ENCODE measurements at regions not wholly inside any gene's neighbourhood (a gene's known extent, or its start where the extent isn't known, plus 50 kb on each side); places are given as distances from the start of the nearest gene placed in this dataset.

DNA sequence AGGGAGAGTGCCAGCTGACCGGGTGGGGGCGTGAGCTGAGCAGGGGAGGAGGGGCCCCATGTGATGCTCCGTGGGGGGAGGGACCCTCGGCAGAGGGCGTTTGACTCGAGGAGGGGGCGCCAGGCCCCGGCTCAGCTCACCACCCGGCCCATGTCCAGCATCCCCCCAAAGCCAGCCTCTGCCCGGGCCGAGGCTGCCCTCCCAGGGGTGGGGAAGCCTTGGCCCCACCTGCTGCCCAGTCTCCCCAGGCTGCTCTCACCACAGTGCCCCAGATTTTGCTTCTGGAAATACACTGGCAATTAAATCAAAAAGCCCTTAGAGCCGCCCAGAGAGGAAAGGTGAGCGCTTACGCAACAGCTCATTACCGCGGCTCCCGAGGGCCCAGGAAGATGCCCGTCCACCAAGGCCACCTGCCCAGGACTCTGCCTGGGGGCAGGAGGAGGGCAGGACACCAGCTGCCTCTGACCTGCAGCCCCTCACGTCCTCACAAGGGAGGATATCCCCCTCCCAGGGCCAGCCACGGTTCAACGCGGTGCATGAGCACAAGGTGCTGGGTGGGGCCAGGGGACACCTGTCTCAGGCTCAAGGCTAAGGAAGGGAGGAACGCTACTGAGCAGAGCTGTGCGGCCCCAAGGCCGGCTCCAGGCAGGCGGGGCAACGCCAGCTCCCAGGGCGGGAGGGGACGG, 70.0 kb upstream of the INPP5A start:
- DNase-seq (ENCODE audit: low read depth) = no peak

- no peak for DNase-seq (ENCODE audit: low read depth)
Observed at GRCh38 chr10:132468216-132468615, 69.4 kb upstream of the INPP5A start.

- DNase-seq (ENCODE audit: low read depth) = no peak
Observed at GRCh38 chr10:132468651-132469050, 68.9 kb upstream of the INPP5A start.

DNA sequence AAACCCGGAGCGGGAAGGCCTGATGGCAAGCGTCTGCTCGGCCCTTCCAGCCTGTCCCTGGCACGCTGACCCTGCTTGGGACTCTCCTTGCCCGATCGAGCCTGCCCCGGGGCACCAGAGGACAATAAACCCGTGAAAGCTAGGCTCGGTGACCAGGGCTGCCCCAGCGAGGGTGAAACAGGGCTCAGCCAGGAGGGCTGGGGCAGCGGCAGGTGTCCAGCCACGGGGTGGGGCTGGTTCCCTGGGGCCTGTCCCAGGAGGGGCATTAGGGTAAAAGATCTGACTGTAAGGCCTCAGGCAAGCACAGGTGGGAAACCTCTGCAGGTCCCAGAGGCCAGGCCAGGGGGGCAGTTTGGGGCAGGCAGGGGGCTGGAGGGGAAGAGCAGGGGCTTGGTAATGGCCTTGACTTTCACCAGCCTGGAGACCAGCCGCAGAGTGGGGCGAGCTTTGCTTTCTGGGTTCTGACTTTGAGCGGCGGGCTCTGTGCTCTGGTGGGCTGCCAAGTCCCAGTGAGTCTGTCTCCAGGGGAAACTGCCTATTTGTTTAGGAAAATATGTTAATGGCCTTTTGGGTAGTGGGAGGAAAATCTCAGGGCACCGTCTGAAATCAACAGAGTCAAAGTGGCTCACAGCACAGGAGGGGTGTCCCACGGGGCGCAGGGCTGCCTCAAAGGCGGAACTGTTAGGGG, 68.2 kb upstream of the INPP5A start:
- no peak for DNase-seq (ENCODE audit: low read depth)

DNA sequence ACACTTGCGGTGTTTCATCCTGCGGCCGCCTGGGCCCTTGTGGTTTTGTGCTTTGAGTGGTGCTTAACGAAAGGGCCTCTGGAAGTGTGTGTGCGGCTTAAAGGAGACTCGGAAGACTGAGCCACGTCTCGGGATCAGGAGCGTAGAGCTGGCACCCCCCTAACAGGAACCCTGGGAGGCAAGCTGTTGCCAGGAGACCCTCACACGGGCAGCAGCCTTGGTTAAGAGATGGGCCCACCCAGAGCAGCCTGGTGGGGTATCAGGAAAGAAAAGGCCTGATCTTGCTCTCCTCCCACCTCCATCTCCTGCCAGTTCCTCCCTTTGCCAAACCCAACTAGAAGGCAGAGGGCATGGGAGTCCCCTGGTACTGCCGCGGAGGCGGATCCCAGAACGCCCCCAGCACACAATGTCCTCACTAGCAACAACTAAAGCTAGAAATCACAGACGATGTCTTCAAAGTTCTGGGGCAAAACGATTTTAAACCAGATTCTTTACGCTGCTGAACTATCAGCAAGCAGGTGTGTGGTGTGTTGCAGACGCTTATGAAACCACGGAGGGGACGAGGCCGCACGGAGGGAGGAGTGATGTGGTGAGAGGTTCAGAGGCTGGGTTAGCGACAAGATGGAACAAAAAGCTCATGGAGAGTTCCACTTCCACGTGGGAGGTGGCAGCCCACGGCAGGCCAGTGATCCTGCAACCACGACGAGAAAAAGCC, 67.0 kb upstream of the INPP5A start:
- DNase-seq (ENCODE audit: low read depth) = no peak

DNA sequence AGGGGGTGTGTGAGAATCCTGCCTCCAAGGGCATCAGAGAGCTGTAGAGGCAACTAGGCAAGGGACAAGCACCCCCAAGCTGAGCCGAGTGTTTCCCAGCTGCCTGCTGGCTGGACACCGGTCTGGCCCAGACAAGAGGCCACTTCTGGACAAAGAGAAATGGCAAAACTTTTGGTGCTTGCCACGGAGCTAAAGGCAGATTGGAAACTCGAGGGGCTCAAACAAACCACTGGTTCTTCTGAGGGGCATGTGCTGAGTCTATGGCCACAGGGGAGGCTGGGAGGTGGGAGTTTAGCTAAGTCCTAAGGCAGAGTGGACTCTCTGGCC, 66.5 kb upstream of the INPP5A start:
- DNase-seq (ENCODE audit: low read depth) = no peak

DNA sequence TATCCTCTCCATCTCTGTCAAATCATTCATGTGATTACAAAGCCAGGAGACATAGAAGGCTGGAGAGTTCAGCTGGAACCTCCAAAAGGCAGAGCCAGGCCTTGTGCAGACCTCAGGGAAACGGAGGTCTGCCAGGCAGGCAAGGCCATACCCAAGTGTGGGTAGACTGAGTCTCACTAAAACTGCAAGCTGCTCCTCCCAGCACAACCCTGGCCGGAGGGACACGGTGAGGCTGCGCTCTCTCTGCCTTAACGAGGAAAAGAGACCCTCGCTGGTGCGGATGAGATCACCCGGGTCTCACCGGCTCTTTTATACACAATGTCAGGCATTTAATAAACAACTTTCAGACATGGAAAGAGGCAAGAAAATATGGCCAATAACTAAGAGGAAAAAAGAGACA, 66.1 kb upstream of the INPP5A start:
- no peak for DNase-seq (ENCODE audit: low read depth)

DNA sequence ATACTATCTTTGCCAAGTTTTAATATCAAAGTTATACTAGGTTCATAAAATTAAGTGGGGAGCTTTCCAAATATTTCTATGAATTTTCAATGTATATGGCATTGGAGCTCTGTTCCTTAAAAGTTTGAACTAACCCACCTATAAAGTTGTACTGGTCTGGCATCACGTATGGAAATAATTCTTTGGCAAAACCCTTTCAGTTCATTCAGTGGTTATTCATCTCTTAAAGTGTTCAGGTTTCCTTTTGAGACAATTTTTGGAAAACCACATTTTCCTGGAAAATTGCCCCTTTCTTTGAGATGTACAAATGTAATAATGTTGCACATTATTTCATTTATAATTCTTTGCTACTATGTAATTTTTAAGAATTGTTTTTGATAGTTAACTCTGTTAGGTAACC, 62.5 kb upstream of the INPP5A start:
- DNase-seq (ENCODE audit: low read depth) = peak; percentile 22

GRCh38 chr10:132476146-132477065, 61.2 kb upstream of the INPP5A start:
- no peak for DNase-seq (ENCODE audit: low read depth)

- DNase-seq (ENCODE audit: low read depth) = no peak
Observed at GRCh38 chr10:132477066-132477397, 60.6 kb upstream of the INPP5A start.

DNA sequence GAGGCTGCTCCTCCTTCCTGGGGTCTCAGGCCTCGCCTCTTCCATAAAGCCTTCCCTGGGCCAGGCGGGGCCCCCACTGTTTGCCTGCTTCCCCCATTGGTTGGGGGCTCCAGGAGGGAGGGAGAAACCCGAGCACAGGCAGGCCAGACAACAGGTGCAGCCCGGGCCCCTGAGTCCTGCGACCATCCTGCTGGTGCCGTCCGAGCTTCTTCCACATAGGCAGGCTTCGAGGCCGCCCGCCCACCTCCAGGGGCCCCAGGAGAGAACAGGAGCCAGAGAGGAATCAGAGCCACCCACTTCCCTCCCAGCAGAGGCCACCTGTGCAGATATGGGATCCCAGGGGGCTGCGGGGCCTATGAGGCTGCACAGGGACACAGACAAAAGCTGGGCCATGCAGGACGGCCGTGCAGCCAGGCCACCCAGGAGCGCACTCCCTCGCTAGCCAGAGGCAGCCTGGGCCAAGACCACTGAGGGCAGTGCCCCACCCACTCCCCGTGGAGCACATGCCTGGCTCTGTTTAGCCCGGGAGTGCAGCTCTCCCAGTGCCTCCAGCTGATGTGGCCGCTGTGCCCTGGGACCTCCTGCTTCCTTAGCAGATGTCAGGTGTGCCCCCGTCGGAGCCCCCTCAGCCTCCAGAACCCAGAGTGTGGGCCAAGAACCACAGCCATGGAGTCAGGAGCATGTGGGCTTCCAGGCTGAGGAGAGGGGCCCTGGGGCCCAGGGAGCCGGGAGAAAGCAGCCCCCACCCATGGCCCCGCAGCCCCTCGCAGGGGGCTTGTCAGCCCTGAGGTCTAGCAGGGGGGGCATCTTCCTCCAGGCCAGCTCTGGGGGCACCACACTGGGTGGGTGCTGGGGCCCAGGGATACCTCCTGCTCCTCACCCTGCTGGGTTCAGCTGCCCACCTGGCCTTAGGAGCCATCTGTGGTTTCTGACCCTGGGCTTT, 59.9 kb upstream of the INPP5A start:
- DNase-seq (ENCODE audit: low read depth) = no peak

GRCh38 chr10:132478341-132479023, 59.1 kb upstream of the INPP5A start:
- DNase-seq (ENCODE audit: low read depth) = no peak

DNA sequence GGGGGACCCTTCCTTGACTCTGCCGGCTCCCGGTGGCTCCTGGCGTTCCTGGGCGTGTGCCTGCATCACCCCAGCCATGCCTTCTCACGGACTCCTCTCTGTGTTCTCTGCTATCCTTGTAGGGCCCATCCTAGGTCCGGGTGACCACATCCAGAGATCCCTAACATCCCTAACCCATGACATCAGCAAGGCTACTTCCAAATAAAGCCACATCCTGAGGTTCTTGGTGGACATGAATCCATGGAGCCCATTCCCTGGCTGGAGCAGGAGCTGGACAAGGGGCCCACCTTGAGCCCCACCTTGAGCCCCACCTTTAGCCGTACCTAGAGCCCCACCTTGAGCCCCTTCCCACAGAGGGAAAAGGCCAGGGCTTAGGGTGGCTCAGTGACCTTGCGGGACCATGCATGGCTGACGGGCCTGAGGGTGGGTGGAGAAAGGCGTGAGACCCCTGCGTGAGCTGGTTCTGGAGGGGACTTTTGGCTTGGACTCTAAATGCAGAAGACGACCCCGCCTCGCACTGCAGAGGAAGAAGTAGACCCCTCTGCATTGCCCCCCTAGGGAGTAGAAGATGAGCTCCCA, 58.5 kb upstream of the INPP5A start:
- DNase-seq (ENCODE audit: low read depth) = no peak

GRCh38 chr10:132479603-132480221, 57.9 kb upstream of the INPP5A start:
- no peak for DNase-seq (ENCODE audit: low read depth)

DNA sequence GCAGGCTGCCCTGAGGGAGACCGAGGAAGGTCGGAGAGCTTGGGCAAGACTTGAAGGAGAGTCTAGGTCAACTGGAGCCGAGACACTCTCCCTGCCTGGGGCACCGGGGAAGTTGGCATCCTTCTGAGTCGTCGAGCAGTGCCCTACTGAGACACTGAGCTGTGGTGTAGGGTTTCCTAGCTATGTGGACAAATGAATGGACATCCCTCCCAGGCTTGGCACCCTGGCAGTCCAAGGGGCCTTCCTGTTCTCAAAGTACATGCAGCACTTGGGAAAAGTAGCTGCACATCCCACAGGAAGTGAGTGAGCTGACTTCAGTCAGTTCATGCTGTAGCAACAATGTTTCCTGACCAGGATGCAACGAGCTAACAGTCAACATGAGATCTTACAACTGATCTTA, 57.2 kb upstream of the INPP5A start:
- DNase-seq (ENCODE audit: low read depth) = no peak

- no peak for DNase-seq (ENCODE audit: low read depth)
Observed at GRCh38 chr10:132481690-132482089, 55.9 kb upstream of the INPP5A start.

GRCh38 chr10:132482090-132482800, 55.3 kb upstream of the INPP5A start:
- peak; percentile 31 for DNase-seq (ENCODE audit: low read depth)

DNA sequence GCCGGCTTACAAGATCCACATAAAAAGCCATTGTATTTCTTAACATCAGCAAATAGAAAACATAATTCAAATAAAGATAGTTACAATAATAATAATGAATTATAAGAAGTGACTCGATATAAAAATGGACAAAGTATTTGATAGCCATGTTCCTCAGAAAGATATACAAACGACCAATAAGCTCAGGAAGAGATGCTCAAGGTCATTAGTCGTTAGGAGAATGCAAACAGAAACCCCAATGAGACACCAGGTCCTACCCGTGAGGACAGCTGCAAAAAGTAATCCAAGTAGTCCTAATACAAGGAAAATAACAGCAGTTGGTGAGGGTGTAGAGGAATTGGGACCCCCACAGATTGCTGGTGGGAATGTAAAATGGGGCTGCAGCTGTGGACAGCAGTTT, 54.2 kb upstream of the INPP5A start:
- no peak for DNase-seq (ENCODE audit: low read depth)

DNA sequence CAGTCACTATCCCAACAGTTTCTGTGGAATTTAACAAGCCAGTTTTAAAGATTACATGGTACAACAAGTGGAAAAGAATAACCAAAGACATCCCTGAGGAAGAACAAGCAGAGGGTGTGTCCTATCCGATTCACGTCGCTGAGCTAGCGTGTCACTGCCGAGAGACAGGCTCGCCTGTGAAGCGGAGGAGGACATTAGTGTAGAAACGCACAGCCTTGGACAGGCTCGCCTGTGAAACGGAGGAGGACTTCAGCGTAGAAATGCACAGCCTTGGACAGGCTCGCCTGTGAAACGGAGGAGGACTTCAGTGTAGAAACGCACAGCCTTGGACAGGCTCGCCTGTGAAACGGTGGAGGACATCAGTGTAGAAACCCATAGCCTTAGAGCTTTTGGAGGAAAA, 52.7 kb upstream of the INPP5A start:
- no peak for DNase-seq (ENCODE audit: low read depth)

Measured in forelimb muscle (tissue), 1 donor.